ENCODE measurements at regions not wholly inside any gene's neighbourhood (a gene's known extent, or its start where the extent isn't known, plus 50 kb on each side); places are given as distances from the start of the nearest gene placed in this dataset.

- no peak for DNase-seq
Observed at GRCh38 chr4:183853548-183853940, 51.6 kb upstream of the STOX2 start.
